GM19351 (cell line): ENCODE measurements at regions not wholly inside any gene's neighbourhood (a gene's known extent, or its start where the extent isn't known, plus 50 kb on each side); places are given as distances from the start of the nearest gene placed in this dataset.
"Not testable (repeated sequence)": the region's sequence is repeated elsewhere in the genome, so short reads cannot be mapped to it uniquely, and the experiment has no call there.

ENCODE experiments used
- ATAC-seq: cut with Tn5 transposase; IDR thresholded peaks from one replicate; pipeline ENCODE4 v1.9.1; 2021; ENCODE audit warnings: mild to moderate bottlenecking, moderate library complexity; ENCODE audit not compliant: unreplicated experiment

DNA sequence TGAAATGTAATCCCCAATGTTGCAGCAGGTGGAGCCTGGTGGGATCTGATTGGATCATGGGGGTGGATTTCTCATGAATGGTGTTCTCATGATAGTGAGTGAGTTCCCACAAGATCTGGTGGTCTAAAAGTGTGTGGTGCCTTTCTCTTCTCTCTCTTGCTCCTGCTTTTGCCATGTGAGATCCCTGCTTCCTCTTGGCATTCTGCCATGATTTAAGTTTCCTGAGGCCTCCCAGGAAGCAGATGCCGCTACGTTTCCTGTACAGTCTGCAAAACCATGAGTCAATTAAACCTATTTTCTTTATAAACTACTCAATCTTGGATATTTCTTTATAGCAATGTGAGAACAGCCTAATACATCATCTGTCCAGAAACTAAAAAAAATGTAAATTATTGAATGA, 298.3 kb downstream of the MEX3B start:
- no peak for ATAC-seq

DNA sequence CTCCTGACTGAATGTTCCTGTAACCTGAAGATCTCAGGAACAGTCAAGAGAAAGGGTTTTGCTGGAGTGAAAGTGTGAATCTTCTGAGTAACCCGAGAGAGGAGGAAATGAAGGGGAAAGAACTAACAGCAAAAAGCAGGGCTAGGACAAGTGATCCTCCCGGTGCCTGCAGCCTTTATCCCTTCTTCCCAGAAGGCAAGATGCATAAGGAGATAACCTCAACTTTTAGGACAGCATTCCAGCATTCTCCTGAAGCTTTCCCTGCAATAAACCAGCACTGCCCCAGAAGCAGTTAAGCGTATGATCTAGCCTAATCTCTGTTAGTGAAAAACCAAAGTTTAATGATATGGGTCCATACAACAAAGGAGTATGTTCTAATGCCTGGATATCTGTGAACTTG, 298.8 kb downstream of the MEX3B start:
- ATAC-seq, result no peak

DNA sequence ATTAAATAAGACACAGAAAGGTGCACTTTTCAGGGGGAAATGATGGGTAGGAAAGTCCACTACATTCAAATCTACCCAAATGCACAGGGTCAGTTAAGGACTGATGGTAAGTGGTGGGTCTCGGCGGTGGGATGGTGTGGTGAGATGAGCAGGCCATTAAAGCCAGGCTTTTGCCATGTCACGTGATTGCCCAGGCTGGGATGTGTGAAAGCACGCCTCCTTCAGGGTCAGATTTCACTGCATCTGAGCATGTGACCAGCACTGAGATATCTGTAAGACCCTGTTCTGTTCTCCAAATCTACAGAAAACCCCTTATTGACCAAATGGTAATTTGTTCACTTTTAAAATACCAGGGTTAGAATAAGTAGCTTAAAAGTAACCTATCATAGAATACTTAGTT, 301.5 kb downstream of the MEX3B start:
- no peak for ATAC-seq

DNA sequence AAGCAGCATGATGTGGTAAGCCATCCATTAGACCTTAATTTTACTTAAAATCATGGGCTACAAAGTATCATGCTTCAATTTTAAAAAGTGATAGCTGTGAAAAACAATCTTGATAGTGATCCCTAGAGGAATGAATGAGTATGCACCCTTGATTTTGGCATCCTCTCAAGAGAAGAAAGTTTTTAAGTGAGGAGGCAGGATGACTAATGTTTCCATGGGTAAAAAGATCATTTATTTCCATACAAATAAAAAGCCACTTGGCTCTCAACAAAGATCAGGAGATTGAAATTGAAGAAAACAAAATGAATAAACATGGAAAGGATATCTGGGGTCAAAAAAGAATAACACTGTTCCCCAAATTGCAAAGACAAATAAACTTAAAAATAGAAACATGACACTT, 305.4 kb downstream of the MEX3B start:
- ATAC-seq, result no peak

DNA sequence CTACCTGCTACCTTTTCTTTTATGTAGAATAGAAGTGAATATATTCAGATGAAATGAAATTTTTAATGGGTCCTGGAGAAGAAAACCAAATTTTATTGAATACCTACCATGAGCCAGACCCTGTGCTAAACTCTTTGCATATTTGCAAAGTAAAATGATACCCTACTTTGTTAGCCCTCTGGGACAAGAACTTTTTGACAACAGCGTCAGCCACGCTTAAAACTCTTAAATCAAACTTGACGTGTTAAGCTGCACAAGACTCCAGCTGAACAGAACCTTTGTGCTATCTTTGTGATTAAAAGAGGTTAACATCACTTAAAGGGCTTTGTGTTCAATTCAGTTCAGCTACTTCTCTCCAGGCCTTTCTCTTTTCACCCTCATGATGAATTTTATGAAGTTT, 316.5 kb downstream of the MEX3B start:
- no peak for ATAC-seq

DNA sequence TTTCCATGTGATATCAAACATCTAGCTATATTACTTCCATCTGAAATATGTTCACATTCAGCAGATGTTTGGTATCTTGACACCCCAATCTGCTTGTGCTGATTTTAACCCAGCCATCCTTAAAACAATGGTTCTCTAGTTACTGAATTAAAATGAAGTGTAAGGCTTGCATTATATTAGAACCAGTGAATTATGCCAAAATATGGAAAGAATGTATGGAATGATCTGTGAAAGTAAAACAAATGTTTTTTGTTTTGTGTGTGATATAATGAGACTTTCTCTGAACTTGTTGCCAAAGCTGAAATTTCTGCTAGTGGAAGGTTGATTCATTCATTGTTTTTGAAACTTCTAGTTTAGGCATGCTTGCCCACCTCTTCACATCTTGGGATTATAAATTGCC, 317.1 kb downstream of the MEX3B start:
- ATAC-seq, result no peak

DNA sequence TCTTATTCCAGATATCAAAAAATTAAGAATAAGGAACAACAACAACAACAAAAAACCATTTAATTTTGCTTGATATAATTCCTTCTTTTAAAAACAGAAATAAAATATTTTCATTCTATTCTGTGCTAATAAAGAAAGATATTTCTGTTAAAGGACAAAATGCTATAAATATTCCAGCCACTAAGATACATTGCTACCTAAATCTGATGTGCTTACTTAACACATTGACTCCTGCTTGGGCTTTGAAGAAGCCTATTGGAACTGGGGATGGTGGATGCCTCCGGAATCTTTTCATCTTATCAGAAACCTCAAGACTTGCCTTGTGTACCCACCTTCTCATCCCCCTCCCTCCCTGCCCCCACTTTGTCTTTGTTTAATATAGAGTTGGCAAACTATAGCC, 320.2 kb downstream of the MEX3B start:
- ATAC-seq, result no peak

DNA sequence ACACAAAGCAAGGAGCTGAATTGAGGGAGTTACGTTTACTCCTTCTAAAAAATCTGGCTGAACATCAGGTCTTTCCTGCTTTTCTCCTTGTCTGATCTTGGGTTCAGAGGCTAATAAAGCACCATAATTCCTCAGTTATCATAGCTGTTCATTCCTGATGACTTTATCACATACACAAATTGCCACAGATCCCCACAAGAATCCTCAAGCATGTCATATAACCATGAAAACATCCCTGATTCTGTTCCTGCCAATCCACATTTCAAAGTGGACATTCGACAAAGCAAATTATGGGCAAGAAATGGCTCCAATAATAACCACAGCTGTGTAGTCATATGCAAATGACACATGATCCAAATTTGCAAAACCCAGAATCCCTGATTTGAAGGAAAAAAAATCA, 321.3 kb downstream of the MEX3B start:
- ATAC-seq, result no peak

DNA sequence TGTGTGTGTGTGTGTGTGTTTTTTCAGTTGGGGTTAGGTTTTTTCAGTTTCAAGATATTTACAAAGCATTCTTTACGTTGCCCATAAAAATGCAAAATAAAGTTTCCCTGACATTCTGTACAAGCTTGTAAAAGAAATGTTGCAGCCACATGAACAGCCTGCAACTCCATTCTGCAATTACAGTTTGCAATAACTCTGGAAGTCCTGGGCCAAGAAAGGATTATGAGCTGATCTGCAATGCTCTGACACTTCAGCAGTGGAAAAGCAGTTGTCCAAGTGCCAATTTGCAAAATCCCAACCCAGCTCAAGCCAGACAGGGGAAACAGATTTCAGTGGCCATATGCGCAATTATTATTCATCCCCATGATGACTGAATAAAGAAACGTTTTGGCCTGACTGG, 322.1 kb downstream of the MEX3B start:
- ATAC-seq, result no peak

DNA sequence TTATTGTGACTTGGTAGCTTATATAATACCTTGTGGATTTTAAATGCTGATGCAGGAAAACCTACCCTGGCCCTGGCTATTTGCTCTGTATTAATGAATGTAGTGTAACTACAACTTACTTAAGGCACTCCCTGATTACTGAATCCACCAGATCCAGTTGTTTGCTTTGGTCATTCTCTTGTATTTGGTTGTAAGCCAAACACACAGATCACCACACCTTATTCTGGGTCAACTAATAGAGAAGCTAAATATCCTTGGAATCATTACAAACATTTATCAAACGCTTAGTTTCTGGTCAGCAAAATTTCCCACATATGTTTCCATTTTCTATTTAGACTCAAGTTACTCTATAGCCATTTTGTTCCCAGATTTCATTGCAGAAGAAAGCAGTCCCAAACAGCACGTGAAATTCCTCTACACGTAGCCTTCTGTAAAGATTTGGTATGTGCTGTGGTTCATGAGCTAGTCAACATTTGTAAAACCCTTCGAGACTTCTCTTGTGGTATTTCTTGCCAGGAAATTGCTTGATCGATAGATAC, 322.6 kb downstream of the MEX3B start:
- ATAC-seq, result no peak

DNA sequence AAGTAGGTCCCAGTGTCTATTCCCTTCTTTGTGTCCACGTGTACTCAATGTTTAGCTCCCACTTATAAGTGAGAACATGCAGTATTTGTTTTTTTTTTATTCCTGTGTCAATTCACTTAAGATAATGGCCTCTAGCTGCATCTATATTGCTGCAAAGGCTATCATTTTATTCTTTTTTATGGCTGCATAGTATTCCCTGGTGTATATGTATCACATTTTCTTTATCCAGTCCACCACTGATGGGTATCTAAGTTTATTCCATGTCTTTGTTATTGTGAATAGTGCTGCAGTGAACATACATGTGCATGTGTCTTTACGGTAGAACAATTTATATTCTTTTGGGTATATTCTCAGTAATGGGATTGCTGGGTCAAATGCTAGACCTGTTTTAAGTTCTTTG, 329.4 kb downstream of the MEX3B start:
- not testable (repeated sequence) for ATAC-seq

DNA sequence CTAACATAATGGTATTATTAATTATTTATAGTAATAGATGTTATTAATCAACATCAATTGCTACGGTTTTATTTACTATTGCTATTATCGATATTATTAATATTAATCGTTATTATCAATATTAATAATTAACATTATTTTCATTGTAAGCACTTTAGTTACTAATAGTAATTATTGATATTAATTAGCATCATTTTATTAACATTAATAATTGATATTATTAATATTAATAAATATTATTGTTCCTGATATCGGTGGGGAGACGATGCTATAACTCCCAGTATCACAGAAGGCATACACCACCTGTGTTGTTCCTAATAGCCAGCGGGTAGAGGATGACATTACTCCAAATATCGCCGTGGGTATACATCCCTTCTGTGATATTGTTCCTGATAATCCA, 335.5 kb downstream of the MEX3B start:
- ATAC-seq, result no peak

DNA sequence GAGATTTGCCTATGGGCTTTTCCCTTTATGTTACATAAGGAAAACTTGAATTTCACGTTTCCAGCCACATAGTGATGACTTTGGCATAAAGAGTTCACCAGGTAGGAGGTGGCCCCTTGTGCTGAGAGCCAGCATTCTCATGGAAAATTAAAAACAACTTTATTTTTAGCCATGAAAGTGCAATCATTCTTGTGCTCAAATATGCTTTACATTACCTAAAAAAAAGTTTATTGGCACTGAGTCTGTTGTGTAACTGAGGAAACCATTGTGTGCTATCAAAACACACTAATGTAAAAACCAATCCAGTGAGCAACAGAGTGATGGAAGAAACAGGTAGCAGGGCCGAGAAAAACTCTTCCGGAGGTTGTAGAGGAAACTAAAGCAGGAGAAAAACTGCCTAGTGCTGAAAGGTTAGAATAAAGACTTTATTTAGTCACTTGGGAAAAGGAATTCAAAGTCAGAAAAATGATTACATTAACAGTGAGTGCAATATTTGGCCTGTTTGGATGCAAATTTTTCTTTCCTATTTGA, 332.9 kb upstream of the TMC3 start:
- not testable (repeated sequence) for ATAC-seq

DNA sequence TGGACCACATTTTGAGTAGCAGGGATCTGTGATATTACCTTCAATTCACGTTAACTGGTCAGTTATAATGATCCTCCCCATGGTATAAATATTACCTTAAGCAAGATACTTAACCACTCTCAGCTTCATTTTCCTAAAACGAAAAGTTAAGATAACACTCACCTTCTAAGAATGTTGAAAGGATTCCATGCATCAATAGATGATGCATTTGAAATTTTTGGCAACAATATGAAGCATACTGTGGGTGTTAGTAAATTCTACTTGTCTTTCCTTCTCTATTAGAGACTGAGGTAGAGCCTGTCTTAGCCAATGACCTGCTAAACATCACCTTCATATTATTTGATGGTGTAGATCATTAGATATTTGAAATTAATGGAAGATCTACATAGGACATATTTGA, 331.7 kb upstream of the TMC3 start:
- not testable (repeated sequence) for ATAC-seq

DNA sequence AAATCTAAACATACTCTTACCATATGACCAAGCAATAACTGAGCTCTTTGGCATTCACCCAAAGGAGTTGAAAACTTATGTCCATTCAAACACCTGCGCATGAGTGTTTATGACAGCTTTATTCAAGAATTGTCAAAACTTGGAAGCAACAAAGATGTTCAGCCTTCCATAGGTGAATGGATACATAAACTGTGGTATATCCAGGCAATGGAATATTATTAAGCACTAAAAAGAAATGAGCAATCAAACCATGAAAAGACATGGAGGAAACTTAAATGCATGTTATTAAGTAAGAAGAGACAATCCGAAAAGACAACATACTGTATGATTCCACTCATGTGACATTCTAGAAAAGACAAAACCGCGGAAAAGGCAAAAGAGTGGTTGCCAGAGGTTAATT, 312.0 kb upstream of the TMC3 start:
- ATAC-seq, result no peak

DNA sequence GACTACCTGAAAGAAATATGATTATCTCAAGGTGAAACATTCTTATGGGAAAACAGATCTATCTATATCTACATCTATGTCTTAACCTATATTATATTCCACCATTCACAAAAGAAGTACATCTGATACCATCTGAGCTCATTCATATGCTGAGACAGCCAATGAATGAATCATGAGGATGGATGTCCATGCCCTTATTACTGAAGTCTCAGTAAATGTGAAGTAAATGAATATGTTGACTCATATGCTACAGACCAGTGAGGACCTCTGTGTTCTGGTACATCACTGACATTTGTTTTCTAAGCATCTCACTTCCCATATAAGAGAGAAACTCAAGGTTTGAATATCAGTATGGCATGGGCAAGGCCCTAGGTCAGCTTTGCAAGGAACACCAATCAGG, 311.2 kb upstream of the TMC3 start:
- ATAC-seq, result no peak

DNA sequence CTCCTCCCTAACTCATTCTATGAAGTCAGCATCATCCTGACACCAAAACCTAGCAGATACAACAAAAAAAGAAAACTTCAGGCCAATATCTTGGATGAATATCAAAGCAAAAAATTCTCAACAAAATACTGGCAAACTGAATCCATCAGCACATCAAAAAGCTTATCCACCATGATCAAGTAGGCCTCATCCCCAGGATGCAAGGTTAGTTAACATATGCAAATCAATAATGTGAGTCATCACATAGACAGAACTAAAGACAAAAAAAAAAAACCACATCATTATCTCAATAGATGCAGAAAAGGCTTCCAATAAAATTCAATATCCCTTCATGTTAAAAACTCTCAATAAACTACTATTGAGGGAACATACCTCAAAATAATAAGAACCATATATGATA, 306.8 kb upstream of the TMC3 start:
- no peak for ATAC-seq

DNA sequence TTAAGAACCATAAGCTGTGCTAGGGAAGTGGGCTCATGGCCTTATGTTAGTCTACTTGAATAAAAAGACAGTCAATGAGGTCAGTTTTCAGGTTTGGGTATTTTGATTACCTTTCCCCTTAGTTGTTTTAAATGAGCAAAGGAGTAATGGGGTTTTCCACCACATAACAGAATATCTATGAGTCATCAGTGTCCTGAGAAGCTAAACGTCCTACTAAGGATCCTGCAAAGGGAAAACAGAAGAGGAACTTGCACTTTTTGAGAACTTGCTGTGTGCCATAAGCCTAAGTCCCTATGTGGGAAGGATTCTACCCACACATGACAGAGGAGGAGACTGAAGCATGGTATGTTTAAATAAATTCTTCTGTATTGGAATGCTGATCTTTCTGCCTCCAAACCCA, 292.8 kb upstream of the TMC3 start:
- no peak for ATAC-seq

DNA sequence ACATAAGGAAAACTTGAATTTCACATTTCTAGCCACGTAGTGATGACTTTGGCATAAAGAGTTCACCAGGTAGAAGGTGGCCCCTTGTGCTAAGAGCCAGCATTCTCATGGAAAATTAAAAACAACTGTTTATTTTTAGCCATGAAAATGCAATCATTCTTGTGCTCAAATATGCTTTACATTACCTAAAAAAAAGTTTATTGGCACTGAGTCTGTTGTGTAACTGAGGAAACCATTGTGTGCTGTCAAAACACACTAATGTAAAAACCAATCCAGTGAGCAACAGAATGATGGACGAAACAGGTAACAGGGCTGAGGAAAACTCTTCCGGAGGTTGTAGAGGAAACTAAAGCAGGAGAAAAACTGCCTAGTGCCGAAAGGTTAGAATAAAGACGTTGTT, 287.0 kb upstream of the TMC3 start:
- no peak for ATAC-seq

DNA sequence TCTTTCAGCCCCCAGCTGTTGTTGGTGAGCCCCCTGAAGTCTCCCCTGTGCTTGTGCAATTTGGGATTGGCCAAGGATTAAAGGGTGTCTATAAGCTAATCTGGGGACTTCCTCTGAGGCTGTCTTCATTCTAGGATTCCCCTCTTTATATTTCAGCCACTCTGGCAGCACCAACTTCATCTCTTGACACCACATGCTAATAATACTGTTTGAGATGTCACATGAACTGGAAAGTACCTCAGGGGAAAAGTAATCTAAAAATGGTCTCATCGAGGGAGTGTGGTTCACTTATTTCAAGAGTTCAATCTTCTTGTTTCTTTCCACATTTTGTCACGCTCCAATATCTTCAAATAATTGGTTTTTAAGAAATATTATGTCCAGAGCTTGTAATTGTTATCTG, 279.2 kb upstream of the TMC3 start:
- no peak for ATAC-seq

DNA sequence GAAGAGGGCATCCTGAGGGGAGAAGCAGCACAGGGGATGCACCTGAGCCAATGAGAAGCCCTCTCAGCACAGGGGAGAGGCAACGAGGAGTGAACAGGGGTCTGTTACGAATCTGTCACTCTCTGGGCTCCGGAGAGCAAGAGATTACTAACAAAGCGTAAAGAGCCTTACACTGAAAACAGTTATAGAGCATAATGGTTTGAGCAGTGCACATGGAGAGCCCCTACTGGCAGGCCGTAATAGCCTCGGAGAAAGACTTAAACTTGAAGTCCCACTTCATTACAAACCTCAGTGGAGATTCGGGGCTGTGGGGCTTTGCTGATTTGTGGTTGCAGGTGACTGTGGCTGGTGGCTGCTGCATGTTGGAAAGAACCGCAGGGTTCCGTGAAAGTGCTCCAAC, 271.5 kb upstream of the TMC3 start:
- no peak for ATAC-seq

DNA sequence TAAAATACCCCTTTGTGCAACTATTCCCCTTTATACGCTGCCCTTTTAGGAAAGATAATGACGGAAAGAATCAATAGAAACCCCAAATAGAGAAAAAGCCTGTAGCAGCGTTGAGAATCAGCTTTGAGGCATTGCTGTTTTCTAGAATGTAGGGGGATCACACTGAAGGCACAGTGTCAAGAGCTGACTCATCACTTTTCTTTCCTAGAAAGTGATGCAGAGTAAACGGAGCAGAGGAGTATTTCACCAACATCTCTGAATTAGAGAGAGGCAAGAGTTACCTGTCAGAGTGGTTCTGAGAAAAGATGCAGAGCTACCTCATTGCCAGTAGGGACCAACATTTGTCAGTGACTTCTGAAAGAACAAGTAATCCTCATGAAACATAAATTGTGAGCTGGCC, 269.8 kb upstream of the TMC3 start:
- no peak for ATAC-seq

DNA sequence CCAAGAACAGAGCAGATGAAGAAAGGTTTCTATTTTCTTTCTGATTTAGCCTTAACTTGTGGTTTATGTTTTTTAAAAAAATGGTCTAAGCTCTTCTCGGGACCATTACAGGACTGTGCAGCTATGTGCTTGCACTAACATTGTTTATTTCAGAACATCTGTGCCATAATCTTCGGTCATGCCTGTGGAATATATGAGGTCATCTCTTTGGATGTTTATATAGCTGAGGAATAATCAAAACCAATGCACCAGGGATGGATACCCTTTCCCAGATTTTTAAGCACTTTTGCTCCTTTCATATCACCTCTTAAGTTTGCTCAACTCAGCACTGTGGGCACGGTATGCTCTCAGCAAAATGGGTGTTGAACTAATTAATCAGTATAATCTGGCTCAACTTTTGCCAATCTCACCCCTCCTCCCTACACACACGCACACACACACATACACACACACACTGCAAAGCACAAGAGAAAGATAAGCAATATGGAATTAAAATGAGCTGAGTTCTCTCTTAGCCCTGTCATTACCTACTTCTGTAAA, 268.5 kb upstream of the TMC3 start:
- ATAC-seq, result no peak
